ENCODE measurements at regions not wholly inside any gene's neighbourhood (a gene's known extent, or its start where the extent isn't known, plus 50 kb on each side); places are given as distances from the start of the nearest gene placed in this dataset.

DNA sequence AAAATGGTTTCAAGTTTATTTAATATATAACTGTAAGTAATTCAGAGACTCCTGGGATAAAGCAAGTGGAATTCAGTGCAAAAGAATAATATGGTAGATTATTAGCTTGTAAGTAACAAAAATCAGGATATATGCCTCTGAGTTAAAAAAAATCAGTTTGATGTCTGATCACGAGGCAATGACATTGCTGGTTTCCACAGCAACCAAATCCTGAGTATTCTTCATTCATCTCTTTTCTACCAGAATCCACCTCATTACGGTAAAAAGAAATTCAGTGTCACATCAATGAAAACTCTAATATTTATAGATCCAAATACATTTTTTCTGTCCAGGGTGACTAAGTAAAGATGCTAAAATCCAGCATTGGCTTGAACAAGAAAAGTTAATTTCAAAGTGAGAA is 642.3 kb upstream of the TMPRSS15 start:
- BruUV-seq (replicated peaks), result no TSS peak
- no peaks in the 10 kb centered on the region for H3K27me3 Mint-ChIP-seq (ENCODE audit: insufficient read depth, unreplicated experiment)

DNA sequence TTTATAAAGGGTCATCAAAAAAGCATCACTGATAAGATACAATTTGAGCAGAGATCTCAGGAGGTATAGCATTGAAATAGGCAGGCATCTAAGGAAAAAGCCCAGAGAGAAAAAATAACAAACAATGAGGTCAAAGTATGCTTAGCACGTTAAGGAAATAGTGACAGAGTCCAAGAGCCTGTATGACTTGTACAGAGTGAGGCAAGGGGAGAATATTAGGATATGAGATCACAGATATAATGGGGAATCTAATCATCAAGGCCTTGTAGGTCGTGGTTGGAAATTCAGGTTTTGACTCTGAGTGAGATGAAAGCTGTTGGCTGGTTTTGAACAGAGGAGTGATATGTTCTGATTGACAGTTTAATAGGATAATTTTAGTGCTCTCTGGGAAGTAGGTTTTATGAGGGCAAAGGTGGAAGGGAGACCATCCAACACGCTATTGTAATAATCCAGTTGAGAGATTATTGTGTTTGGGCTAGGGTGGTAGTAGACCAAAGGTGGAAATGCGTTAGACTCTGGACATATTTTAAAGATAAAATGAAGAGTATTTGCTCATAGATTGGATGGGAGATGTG is 644.6 kb upstream of the TMPRSS15 start:
- ChIA-PET CTCF (no interaction called here), POLR2A (interaction anchor here (0.7 kb wide), 1 partner anchor 574 kb away, joined by 3 read pairs; no protein-coding TSS in a partner anchor)
- intact Hi-C loops (cut with micrococcal nuclease), result no loop called here
- TF ChIP-seq, protein P1, sequence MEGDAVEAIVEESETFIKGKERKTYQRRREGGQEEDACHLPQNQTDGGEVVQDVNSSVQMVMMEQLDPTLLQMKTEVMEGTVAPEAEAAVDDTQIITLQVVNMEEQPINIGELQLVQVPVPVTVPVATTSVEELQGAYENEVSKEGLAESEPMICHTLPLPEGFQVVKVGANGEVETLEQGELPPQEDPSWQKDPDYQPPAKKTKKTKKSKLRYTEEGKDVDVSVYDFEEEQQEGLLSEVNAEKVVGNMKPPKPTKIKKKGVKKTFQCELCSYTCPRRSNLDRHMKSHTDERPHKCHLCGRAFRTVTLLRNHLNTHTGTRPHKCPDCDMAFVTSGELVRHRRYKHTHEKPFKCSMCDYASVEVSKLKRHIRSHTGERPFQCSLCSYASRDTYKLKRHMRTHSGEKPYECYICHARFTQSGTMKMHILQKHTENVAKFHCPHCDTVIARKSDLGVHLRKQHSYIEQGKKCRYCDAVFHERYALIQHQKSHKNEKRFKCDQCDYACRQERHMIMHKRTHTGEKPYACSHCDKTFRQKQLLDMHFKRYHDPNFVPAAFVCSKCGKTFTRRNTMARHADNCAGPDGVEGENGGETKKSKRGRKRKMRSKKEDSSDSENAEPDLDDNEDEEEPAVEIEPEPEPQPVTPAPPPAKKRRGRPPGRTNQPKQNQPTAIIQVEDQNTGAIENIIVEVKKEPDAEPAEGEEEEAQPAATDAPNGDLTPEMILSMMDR (IDR thresholded peaks at IDR 0.05; ENCODE audit: unreplicated experiment), result no peak
- no peak overlapping the region for H3K4me3 Mint-ChIP-seq (ENCODE audit: unreplicated experiment)
- no peak overlapping the region for H3K27ac Mint-ChIP-seq (ENCODE audit: low read depth, unreplicated experiment)
- H3K27me3 Mint-ChIP-seq (ENCODE audit: insufficient read depth, unreplicated experiment), result no peaks in the 10 kb centered on the region
- BruUV-seq (replicated peaks), result no TSS peak
- no peaks in the 10 kb centered on the region for H3K4me1 Mint-ChIP-seq (ENCODE audit: insufficient read depth, unreplicated experiment)
- H3K36me3 Mint-ChIP-seq (ENCODE audit: insufficient read depth, unreplicated experiment), result no peaks in the 10 kb centered on the region
- DNase-seq (ENCODE audit: unreplicated experiment), result no peak
- peaks cover 16% of the 10 kb centered on the region for H3K9me3 Mint-ChIP-seq (ENCODE audit: unreplicated experiment)

More for the DNA sequence above, 642.3 kb upstream of the TMPRSS15 start:
- intact Hi-C loops (cut with micrococcal nuclease), result no loop called here
- Mint-ChIP-seq H3K36me3 (ENCODE audit: insufficient read depth, unreplicated experiment) (no peaks in the 10 kb centered on the region), H3K4me3 (ENCODE audit: unreplicated experiment) (no peak overlapping the region), H3K27ac (ENCODE audit: low read depth, unreplicated experiment) (no peak overlapping the region), H3K9me3 (ENCODE audit: unreplicated experiment) (peaks cover 16% of the 10 kb centered on the region), H3K4me1 (ENCODE audit: insufficient read depth, unreplicated experiment) (no peaks in the 10 kb centered on the region)
- no peak for DNase-seq (ENCODE audit: unreplicated experiment)
- TF ChIP-seq, protein P1 (IDR thresholded peaks at IDR 0.05; ENCODE audit: unreplicated experiment), result no peak
- CTCF ChIA-PET, result no interaction called here
- POLR2A ChIA-PET, result no interaction called here

DNA sequence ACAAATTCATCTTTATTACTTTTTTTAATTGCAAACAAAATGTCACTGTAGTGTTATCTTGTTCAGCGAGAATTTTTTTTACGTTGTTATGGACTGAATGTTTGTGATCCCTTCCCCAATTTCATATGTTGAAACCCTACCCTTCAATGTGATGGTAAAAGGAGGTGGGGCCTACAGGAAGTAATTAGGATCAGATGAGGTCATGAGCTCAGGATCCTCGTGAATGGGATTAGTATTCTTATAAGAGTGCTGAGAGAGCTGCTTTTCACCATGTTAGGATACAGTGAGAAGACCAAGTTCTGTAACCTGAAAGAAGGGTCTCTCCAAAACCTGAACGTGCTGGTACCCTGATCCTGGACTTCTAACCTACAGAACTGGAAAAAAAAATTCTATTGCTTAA is 646.0 kb upstream of the TMPRSS15 start:
- H3K27ac Mint-ChIP-seq (ENCODE audit: low read depth, unreplicated experiment), result no peak overlapping the region

DNA sequence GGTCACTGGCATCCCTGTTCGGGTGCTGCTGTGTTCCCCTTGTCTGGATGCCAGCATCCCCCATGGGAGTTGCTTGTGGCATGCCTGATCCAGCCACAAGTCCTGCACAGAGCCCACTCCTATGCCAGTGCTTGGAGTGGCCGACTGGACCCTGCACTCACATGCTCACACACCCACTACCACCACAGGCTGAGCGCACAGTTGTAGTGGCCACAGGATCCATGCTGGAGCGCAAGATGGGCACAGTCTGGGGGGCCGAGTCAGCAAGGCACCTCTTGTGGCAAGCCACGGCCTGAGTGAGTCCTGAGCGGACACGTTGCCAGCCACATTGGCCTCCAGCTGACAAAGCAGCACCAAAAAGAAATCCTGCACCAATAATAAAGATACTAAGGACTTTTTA is 661.6 kb upstream of the TMPRSS15 start:
- Mint-ChIP-seq H3K4me1 (ENCODE audit: insufficient read depth, unreplicated experiment) (no peaks in the 10 kb centered on the region), H3K27ac (ENCODE audit: low read depth, unreplicated experiment) (no peak overlapping the region), H3K4me3 (ENCODE audit: unreplicated experiment) (no peak overlapping the region), H3K27me3 (ENCODE audit: insufficient read depth, unreplicated experiment) (no peaks in the 10 kb centered on the region), H3K9me3 (ENCODE audit: unreplicated experiment) (no peaks in the 10 kb centered on the region), H3K36me3 (ENCODE audit: insufficient read depth, unreplicated experiment) (no peaks in the 10 kb centered on the region)
- no TSS peak for BruUV-seq (replicated peaks)
- ChIA-PET POLR2A (no interaction called here), CTCF (no interaction called here)
- intact Hi-C loops (cut with micrococcal nuclease), result no loop called here
- TF ChIP-seq, protein P1 (IDR thresholded peaks at IDR 0.05; ENCODE audit: unreplicated experiment), result no peak
- no peak for DNase-seq (ENCODE audit: unreplicated experiment)

More for the DNA sequence above, 646.0 kb upstream of the TMPRSS15 start:
- no peak for DNase-seq (ENCODE audit: unreplicated experiment)
- H3K9me3 Mint-ChIP-seq (ENCODE audit: unreplicated experiment), result peaks cover 16% of the 10 kb centered on the region
- TF ChIP-seq, protein P1 (IDR thresholded peaks at IDR 0.05; ENCODE audit: unreplicated experiment), result no peak
- H3K4me1 Mint-ChIP-seq (ENCODE audit: insufficient read depth, unreplicated experiment), result no peaks in the 10 kb centered on the region
- no peaks in the 10 kb centered on the region for H3K27me3 Mint-ChIP-seq (ENCODE audit: insufficient read depth, unreplicated experiment)
- intact Hi-C loops (cut with micrococcal nuclease), result no loop called here
- H3K4me3 Mint-ChIP-seq (ENCODE audit: unreplicated experiment), result no peak overlapping the region
- ChIA-PET POLR2A (interaction anchor here (0.8 kb wide), 1 partner anchor 17 kb away, joined by 3 read pairs; no protein-coding TSS in a partner anchor), CTCF (interaction anchor here (0.7 kb wide), 2 partner anchors 535 to 575 kb away, joined by 3 to 4 read pairs; no protein-coding TSS in a partner anchor)
- BruUV-seq (replicated peaks), result no TSS peak
- no peaks in the 10 kb centered on the region for H3K36me3 Mint-ChIP-seq (ENCODE audit: insufficient read depth, unreplicated experiment)
